ENCODE measurements at regions not wholly inside any gene's neighbourhood (a gene's known extent, or its start where the extent isn't known, plus 50 kb on each side); places are given as distances from the start of the nearest gene placed in this dataset.
"Not testable (repeated sequence)": the region's sequence is repeated elsewhere in the genome, so short reads cannot be mapped to it uniquely, and the experiment has no call there.

DNA sequence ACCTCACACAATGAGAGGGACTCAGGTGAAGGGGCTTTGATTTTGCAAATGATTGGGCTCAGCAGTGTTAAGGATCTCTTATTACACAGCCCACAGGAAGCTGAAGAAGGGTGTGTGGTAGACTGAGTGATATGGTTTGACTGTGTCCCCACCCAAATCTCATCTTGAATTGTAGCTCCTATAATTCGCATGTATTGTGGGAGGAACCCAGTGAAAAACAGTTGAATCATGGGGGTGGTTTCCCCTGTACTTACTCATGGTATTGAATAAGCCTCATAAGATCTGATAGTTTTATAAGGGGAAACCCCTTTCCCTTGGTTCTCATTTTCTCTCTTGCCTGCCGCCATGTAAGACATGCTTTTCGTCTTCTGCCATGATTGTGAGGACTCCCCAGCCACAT is 132.5 kb upstream of the FBXL7 start:
- WGBS, 2 donors = 58 to 82% methylated on average over 3 of the region's 3 CpGs
- FAIRE-seq (no peak), DNase-seq (no peak), ATAC-seq (no peak)
- no peak overlapping the region for H3K4me3 ChIP-seq
- intact Hi-C loops (cut with DNase I) = no loop called here
- no peaks in the 10 kb centered on the region for H3K4me1 ChIP-seq
- H3K36me3 ChIP-seq = no peaks in the 10 kb centered on the region
- no peaks in the 10 kb centered on the region for H3K9me3 ChIP-seq
- no peaks in the 10 kb centered on the region for H3K27me3 ChIP-seq
- TF ChIP-seq, protein P1, sequence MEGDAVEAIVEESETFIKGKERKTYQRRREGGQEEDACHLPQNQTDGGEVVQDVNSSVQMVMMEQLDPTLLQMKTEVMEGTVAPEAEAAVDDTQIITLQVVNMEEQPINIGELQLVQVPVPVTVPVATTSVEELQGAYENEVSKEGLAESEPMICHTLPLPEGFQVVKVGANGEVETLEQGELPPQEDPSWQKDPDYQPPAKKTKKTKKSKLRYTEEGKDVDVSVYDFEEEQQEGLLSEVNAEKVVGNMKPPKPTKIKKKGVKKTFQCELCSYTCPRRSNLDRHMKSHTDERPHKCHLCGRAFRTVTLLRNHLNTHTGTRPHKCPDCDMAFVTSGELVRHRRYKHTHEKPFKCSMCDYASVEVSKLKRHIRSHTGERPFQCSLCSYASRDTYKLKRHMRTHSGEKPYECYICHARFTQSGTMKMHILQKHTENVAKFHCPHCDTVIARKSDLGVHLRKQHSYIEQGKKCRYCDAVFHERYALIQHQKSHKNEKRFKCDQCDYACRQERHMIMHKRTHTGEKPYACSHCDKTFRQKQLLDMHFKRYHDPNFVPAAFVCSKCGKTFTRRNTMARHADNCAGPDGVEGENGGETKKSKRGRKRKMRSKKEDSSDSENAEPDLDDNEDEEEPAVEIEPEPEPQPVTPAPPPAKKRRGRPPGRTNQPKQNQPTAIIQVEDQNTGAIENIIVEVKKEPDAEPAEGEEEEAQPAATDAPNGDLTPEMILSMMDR (IDR thresholded peaks at IDR 0.05) = no peak
- H3K27ac ChIP-seq = no peak overlapping the region

DNA sequence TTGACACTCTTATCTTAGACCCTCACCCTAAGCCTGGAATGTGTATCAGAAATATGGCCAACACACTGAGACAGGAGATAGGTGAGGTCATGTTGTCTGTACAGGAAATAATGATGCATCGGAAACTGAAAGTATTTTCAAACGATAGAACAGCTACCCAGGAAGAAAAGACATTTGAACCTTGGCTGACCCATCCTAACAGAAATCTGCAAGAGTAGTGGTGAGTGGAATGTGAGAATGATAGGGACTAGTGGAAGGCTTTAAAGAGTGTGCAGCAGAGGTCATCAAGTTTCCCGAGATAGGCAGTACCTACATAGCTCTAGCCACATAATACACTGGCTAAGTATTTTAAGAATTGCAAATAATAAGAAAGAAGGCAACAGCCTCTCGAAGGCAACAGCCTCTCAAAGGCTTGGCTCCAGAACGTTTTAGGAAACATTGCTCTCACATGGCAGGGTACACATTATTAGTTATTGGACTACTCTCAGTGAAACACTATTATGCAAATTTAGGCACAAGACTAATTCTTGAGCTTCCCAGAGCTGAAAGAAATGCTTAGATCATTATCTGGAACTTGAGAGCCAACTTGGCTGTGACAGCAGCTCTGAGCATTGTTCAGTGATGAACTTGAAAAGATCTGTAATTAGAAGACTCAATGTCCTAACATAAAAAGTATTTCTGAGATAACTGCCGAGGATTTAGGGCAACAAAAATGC is 133.1 kb upstream of the FBXL7 start:
- Histone ChIP-seq H3K27ac (no peak overlapping the region), H3K9me3 (no peaks in the 10 kb centered on the region), H3K27me3 (no peaks in the 10 kb centered on the region), H3K36me3 (no peaks in the 10 kb centered on the region), H3K4me3 (no peak overlapping the region), H3K4me1 (no peaks in the 10 kb centered on the region)
- FAIRE-seq = no peak
- TF ChIP-seq, protein P1 (IDR thresholded peaks at IDR 0.05) = no peak
- WGBS, 2 donors = 41 to 52% methylated on average over 6 of the region's 6 CpGs
- intact Hi-C loops (cut with DNase I) = no loop called here
- no peak for DNase-seq
- ATAC-seq = peak in 1 of 4 donors; percentile 32

DNA sequence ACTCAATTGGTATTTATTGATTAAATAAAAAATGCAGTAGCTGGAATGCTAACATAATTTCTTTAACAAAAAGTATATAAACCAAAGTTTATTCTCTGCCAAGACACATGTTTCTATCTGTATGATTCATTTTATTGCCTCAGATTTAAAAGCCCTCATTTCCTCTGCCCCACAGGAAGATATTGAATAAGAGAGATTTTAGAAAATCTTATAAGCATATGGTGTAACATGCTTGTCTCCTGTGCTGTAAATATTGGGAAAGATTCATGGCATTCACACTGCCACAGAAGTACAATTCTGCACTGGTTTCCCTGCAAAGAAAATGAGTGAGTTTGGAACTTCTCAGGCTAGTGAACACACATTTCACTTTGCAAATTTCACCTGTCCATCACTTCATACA is 134.9 kb upstream of the FBXL7 start:
- Histone ChIP-seq H3K27ac (no peak overlapping the region), H3K4me1 (no peaks in the 10 kb centered on the region), H3K27me3 (no peaks in the 10 kb centered on the region), H3K4me3 (no peak overlapping the region), H3K9me3 (no peaks in the 10 kb centered on the region), H3K36me3 (no peaks in the 10 kb centered on the region)
- TF ChIP-seq, protein P1 (IDR thresholded peaks at IDR 0.05) = no peak
- ATAC-seq (no peak), FAIRE-seq (no peak), DNase-seq (no peak)
- intact Hi-C loops (cut with DNase I) = no loop called here

DNA sequence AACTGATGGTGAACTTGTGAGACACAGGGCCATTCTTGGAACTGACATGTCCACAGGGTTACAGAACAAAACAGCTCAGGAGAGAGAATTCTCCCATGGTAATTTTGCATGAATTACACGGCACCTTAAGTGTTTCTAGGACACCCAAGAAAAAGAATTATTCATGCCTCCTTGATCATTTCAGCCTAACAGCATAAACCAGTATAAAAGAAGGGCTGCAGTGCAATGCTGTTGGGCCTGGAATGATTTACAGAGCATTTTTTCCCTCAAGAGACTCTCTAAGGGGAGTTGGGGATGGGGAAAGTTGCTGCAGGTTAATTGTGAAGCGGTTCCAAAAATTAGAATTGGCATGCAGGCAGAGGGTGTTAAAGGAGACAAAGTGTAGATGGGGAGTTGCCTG is 136.4 kb upstream of the FBXL7 start:
- H3K27ac ChIP-seq = no peak overlapping the region
- no peaks in the 10 kb centered on the region for H3K4me1 ChIP-seq
- intact Hi-C loops (cut with DNase I) = no loop called here
- H3K4me3 ChIP-seq = no peak overlapping the region
- H3K36me3 ChIP-seq = no peaks in the 10 kb centered on the region
- TF ChIP-seq, protein P1 (IDR thresholded peaks at IDR 0.05) = no peak
- H3K9me3 ChIP-seq = no peaks in the 10 kb centered on the region
- FAIRE-seq = no peak
- no peaks in the 10 kb centered on the region for H3K27me3 ChIP-seq
- 40 to 73% methylated on average over 2 of the region's 2 CpGs for WGBS, 2 donors
- no peak for ATAC-seq
- no peak for DNase-seq

DNA sequence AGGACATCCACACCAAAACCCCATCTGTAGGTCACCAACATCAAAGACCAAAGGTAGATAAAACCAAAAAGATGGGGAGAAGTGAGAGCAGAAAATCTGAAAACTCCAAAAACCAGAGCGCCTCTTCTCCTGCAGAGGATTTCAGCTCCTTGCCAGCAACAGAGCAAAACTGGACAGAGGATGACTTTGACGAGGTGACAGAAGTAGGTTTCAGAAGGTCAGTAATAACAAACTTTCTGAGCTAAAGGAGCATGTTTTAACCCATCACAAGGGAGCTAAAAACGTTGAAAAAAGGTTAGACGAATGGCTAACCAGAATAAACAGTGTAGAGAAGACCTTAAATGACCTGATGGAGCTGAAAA is 142.9 kb upstream of the FBXL7 start:
- H3K36me3 ChIP-seq; ATAC-seq; H3K27ac ChIP-seq; H3K27me3 ChIP-seq; intact Hi-C loops (cut with DNase I); FAIRE-seq; H3K4me1 ChIP-seq; H3K9me3 ChIP-seq; H3K4me3 ChIP-seq; DNase-seq: not testable (repeated sequence)
- WGBS, 2 donors = 43% methylated on average over 4 of the region's 4 CpGs

DNA sequence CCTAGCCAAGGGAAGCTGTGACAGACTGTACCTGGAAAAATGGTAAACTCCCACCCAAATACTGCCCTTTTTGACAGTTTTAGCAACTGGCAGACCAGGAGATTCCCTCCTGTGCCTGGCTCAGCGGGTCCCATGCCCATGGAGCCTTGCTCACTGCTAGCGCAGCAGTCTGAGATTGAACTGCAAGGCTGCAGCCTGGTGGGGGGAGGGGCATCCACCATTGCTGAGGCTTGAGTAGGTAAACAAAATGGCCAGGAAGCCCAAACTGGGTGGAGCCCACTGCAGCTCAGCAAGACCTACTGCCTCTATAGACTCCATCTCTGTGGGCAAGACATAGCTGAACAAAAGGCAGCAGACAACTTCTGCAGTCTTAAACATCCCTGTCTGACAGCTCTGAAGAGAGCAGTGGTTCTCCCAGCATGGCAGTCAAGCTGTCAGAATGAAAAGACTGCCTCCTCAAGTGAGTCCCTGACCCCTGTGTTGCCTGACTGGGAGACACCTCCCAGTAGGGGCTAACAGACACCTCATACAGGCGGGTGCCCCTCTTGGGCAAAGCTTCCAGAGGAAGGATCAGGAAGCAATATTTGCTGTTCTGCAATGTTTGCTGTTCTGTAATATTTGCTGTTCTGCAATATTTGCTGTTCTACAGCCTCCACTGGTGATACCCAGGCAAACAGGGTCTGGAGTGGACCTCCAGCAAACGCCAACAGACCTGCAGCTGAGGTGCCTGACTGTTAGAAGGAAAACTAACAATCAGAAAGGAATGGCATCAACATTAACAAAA is 143.5 kb upstream of the FBXL7 start:
- H3K9me3 ChIP-seq = not testable (repeated sequence)

More for the DNA sequence above, 143.5 kb upstream of the FBXL7 start:
- FAIRE-seq; H3K27me3 ChIP-seq; intact Hi-C loops (cut with DNase I); H3K27ac ChIP-seq; H3K36me3 ChIP-seq; H3K4me3 ChIP-seq; DNase-seq; H3K4me1 ChIP-seq; ATAC-seq: not testable (repeated sequence)
- 48 to 58% methylated on average over 4 of the region's 4 CpGs for WGBS, 2 donors
